SW 1271 (cell line): ENCODE measurements at regions not wholly inside any gene's neighbourhood (a gene's known extent, or its start where the extent isn't known, plus 50 kb on each side); places are given as distances from the start of the nearest gene placed in this dataset.

Experiments used
- DNase-seq, 2 experiments: peaks; one replicate each; lab custom pipeline; 2025; lab: John Stamatoyannopoulos, UW

DNA sequence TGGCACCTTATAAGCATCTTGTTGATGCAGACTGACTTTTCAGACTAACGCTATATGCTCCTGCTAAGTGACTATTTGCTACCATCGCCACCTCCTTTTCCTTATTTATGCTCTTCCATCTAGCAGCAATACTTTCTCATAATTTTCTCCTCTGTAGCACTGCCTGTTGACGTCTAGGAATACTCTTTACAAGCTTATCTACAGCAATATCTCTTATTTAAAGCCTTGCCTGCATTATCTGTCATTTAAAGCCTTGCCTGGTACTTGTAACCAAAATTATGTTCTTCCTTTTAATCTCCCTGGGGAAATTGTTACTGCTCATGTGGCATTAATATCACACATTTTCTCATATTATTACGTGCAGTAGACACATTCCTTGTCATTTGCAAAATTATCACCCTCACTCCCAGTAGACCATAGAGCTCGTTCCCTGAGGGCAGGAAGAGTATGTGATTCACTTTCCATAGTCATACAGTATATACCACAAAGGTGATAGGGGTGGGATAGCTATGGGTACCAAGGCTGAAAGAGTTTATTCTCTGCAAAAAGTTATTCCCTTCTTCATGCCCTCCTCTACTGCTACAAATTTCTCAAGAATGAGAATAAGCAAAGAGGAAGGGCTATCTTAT, 359.7 kb upstream of the PCDH15 start:
- no peak for DNase-seq

- no peak for DNase-seq
Measured at GRCh38 chr10:55158633-55159032, 357.6 kb upstream of the PCDH15 start.

- no peak for DNase-seq
Measured at GRCh38 chr10:55146032-55146431, 345.0 kb upstream of the PCDH15 start.

GRCh38 chr10:55144001-55144400, 343.0 kb upstream of the PCDH15 start:
- DNase-seq = peak in 1 of 2 experiments; percentile 23

- DNase-seq = no peak
Measured at GRCh38 chr10:55141892-55142291, 340.9 kb upstream of the PCDH15 start.

- no peak for DNase-seq
Measured at GRCh38 chr10:55137063-55137462, 336.0 kb upstream of the PCDH15 start.

DNA sequence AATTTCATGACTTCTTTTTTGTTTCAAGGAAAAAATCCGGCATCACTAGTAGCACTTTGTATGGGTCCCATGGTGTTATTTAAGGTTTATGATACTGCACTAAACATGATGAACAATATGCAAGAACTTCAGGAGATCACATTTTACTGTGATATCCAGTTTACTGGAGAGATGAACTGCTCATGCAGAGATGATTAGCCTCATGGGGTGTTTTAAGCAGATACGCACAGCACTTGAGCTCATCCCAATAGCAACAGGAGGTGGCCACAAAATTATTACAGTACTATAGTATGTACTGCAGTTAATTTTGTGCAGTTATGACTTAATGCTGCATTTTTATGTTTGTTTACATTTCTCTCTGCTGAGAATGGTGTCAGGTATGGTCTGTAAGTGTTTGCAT, 303.7 kb upstream of the PCDH15 start:
- DNase-seq = no peak

DNA sequence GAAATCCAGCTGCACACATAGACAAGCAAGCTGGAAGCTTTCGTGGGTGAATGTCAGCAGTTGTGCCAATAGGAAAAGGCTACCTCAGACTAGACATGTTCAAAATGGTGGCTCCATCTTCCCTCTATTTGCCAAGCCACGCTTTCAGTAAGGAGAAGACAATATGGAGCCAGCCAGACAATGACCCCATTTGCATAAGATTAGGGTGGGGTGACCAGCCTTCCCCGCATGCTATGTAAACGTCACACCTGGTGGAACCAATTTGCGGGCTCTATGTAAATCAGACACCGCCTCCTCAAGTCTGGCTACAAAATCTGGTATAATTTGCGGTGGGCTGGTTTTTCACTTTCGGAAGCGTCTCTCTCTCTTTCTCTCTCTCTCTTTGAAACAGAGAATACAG, 297.4 kb upstream of the PCDH15 start:
- DNase-seq = no peak

DNA sequence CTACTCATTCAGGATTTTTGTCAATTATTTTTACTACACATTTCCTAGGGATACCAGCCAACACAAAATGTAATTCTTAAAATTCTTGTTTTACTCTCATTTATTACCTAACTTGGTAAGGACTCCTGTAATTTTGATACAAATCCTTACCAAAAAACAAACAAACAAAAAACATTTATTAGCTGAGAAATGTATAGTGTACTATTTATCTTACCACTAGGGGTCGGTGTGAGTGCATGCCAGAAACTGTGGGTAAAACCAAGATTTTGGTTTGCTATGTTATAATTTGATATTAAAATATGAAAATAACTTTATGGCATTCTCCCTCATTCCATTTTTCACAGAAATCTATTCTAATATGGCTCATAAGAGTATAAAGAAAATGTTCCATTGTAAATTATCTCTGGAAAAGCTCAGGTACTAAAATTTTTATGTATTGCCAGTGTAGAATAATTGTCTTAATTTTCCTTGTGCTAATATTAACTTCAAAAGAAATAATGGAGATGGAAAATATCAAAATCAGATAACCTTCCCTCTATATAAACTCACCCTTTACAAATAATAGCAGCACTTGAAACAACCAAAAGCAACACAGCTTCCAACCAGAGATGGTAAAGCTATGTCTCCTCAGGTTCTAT, 290.8 kb upstream of the PCDH15 start:
- no peak for DNase-seq

DNA sequence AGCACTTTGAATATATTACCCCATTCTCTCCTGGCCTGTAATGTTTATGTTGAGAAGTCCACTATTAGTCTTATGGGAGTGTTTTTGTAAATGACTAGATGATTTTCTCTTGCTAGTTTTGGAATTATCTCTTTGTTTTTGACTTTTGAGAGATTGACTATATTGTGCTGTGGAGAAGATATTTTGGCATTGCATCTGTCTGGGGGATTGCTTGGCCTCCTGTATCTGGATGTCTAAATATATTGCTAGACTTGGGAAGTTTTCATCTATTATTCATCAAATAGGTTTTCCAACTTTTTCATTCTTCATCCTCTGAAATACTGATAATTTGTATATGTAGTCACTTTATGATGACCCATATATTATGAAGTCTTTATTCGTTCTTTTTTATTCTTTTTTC, 277.1 kb upstream of the PCDH15 start:
- no peak for DNase-seq

GRCh38 chr10:55065185-55065584, 264.2 kb upstream of the PCDH15 start:
- DNase-seq = no peak

DNA sequence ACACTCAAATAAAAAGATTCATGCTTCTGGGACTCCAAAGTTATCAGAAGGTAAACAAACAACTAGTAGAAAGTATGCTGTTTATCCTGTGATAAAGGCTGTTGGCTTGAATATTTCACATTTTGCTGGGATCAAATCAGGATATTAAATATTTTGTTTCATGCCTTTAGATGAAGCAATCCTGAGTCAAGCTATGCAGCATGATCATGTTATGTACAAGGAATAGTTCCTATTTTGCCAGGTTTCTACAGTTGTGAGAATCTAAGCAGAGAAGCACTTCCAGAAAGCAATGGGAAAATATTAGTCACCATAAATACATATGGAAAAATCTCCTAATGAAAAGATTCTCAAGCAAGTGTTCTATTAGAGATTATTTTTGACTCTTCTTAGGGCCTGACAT, 262.8 kb upstream of the PCDH15 start:
- no peak for DNase-seq

- no peak for DNase-seq
Measured at GRCh38 chr10:55062349-55062748, 261.3 kb upstream of the PCDH15 start.

DNA sequence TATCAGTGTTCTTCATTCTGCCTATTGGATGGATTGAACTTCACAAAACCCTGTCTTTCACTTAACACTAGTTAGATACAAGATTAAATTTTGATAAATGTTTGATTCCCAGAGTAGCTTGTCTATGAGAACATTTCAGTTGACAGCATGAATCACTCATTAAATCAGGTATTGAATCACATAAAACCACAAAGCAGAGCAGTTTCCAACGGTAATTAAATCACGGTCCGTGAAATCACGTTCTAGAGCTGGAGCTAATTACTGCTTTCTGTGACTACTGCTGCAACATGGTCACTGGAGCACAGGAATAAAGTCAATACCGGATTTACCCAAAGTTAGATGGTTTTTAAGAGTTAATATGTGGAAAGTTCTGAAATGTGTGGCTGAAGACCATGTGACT, 257.8 kb upstream of the PCDH15 start:
- no peak for DNase-seq

- DNase-seq = no peak
Measured at GRCh38 chr10:55051515-55051914, 250.5 kb upstream of the PCDH15 start.

DNA sequence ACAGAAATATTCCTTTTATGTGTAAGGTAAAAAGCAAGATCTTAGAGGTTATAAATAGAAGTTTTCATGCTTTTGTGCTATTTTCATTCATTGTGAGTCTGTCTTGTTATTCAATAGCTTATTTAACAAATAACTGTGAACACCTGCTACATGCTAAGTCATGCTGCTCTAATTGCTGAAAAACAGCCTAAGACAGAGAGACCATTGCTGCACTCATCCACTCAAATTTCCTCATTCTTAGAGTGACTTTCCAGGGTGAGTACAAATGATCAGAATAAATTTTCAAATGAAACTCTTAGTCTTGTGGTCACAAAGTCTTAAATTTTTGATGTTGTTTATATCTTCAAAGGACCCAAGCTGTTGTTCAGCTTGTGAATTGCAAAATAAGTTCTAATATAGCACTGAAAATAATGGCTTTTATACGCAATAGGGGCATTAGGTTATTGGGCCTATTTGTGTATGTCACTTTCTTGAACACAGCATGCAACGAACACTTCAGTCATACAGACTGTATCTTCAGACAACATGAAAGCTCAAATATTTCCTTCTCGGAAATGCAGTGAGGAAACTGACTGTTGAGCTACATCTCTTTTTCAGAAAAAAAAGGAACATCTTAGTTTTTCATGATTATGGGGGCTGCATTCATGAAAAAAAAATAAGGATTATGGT, 247.9 kb upstream of the PCDH15 start:
- no peak for DNase-seq

GRCh38 chr10:55043540-55043939, 242.5 kb upstream of the PCDH15 start:
- DNase-seq = no peak

- no peak for DNase-seq
Measured at GRCh38 chr10:55033061-55033460, 232.0 kb upstream of the PCDH15 start.

DNA sequence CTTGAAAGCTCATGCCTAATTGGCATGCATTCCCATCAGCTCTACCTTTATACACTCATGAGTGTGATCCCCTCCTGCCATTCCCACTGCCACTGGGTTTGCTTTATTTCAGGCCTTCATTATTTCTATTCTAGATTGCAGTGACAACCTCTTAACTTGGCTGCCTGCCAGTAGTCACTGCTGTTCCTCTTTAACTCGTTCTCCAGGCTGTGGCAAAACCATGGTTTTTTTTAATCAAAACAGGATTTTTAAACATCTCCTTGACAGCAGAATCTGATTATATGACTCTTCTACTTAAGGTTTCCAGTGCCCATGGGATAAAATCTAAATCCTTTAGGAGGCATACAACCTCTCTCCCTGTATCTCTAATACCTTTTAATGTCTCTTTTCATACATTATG, 223.7 kb upstream of the PCDH15 start:
- no peak for DNase-seq

DNA sequence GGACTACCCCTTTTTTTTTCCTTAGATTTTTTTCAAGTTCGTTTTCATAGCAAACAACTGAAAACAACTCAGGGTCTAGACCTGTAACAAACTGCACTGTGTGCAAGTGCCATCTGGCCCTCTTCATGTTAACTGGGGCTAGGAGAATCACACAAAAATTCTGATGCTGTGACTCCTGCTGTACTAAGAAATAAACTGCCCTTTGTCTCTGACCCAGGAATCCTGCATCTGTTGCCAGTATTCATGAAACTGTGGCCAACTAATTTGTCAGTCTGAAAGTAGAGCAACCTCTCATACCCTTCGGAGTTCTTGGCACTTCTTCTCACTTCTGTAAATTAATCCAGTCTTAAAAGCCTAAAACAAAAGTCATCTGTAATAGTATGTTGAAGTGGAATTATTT, 218.4 kb upstream of the PCDH15 start:
- DNase-seq = no peak

GRCh38 chr10:55013318-55013717, 212.3 kb upstream of the PCDH15 start:
- no peak for DNase-seq

DNA sequence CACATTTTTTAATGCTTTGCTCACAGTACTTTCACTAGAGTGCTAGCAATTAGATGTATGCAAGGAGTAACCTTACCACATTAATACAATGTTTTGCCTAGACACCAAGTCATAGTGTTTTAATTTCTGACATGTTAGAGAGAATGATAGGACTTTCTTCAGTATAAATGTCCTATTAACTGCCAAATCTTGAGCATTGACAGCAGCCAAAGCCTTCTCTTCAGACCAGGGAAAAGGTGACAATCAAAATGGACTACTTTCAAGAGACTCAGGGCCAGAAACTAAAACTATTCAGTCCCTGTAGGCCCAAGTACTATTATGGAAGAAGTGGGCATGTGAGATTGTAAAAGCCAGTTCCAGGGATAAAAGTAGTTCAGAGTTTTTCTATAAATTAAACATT, 201.4 kb upstream of the PCDH15 start:
- no peak for DNase-seq

GRCh38 chr10:55001422-55001821, 200.4 kb upstream of the PCDH15 start:
- no peak for DNase-seq

GRCh38 chr10:54993148-54993547, 192.1 kb upstream of the PCDH15 start:
- DNase-seq = no peak
